GM12892 (cell line): ENCODE measurements at regions not wholly inside any gene's neighbourhood (a gene's known extent, or its start where the extent isn't known, plus 50 kb on each side); places are given as distances from the start of the nearest gene placed in this dataset.

Experiments used
- POLR2A ChIP-seq: IDR thresholded peaks from 2 replicates; pipeline ENCODE4 v1.6.1; 2011; ENCODE audit warnings: low read depth, low read length, control low read depth
- POLR2AphosphoS5 ChIP-seq: IDR thresholded peaks from 2 replicates; pipeline ENCODE4 v1.6.1; 2011; ENCODE audit warnings: low read depth, low read length, control low read depth
- TAF1 ChIP-seq: IDR thresholded peaks from 2 replicates; pipeline ENCODE4 v1.6.1; 2011; ENCODE audit warnings: low read depth, mild to moderate bottlenecking, control low read depth, low read length, borderline replicate concordance

DNA sequence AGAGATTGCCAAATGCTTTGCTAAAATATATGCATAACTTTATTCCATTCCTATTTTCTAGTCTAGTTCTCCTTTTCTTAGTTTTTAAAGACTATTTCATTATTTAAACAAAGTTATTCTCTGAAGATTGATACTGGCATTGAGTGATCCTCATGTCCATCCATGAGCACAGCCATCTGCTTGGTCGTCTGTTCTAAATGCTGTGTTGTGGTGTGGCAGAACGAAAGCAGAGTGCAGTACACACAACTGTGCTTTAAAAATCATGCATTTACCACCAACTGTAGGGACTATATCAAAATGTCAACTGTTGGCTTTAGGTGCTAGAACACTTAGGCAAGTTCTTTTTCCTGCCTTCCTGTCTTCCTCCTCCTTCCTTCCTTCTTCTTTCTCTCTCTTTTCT, 226.6 kb downstream of the ACKR3 start:
- TF ChIP-seq POLR2AphosphoS5 (no peak), POLR2A (no peak), TAF1 (no peak)
